OCI-LY1 (cell line): ENCODE measurements at regions not wholly inside any gene's neighbourhood (a gene's known extent, or its start where the extent isn't known, plus 50 kb on each side); places are given as distances from the start of the nearest gene placed in this dataset.

Experiments
- CTCF ChIP-seq: fragments of 200-600 bp; sonication (generic), shearing (Covaris generic); IDR thresholded peaks from 2 replicates; pipeline ENCODE4 v1.5.1; 2017; ENCODE audit warnings: mild to moderate bottlenecking, antibody characterized with exemption, low read length, moderate library complexity, mixed read lengths
- EZH2 ChIP-seq: fragments of 200-600 bp; sonication (generic), shearing (Covaris generic); IDR thresholded peaks from 2 replicates; pipeline ENCODE4 v1.8.0; 2017; ENCODE audit warnings: borderline replicate concordance, mixed run types, mild to moderate bottlenecking, antibody characterized with exemption, low read length, moderate library complexity, mixed read lengths

GRCh38 chr6:71199736-71200135 lies 88.9 kb upstream of the OGFRL1 start:
- TF ChIP-seq CTCF (no peak), EZH2 (no peak)
